A673 (cell line): ENCODE measurements at regions not wholly inside any gene's neighbourhood (a gene's known extent, or its start where the extent isn't known, plus 50 kb on each side); places are given as distances from the start of the nearest gene placed in this dataset.

Experiments
- EZH2 ChIP-seq: fragments of 200-600 bp; sonication (generic); IDR thresholded peaks from 2 replicates; pipeline ENCODE4 v1.6.1; 2017; ENCODE audit warnings: borderline replicate concordance, low read depth, mild to moderate bottlenecking, mixed read lengths, antibody characterized with exemption, low read length; ENCODE audit not compliant: poor library complexity, severe bottlenecking
- TF ChIP-seq, protein P1 (sequence below): fragments of 300-800, 200-600 bp; sonication (generic); conservative IDR thresholded peaks from 2 replicates; pipeline ENCODE4 v1.5.1; 2017; ENCODE audit warnings: low read depth, mild to moderate bottlenecking, antibody characterized with exemption, low read length, moderate library complexity, mixed read lengths

- TF ChIP-seq, protein P1, sequence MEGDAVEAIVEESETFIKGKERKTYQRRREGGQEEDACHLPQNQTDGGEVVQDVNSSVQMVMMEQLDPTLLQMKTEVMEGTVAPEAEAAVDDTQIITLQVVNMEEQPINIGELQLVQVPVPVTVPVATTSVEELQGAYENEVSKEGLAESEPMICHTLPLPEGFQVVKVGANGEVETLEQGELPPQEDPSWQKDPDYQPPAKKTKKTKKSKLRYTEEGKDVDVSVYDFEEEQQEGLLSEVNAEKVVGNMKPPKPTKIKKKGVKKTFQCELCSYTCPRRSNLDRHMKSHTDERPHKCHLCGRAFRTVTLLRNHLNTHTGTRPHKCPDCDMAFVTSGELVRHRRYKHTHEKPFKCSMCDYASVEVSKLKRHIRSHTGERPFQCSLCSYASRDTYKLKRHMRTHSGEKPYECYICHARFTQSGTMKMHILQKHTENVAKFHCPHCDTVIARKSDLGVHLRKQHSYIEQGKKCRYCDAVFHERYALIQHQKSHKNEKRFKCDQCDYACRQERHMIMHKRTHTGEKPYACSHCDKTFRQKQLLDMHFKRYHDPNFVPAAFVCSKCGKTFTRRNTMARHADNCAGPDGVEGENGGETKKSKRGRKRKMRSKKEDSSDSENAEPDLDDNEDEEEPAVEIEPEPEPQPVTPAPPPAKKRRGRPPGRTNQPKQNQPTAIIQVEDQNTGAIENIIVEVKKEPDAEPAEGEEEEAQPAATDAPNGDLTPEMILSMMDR, result no peak
- TF ChIP-seq EZH2, result no peak
Observed at GRCh38 chr7:84390845-84391244, 196.3 kb upstream of the SEMA3A start.
